SK-N-SH (cell line): ENCODE measurements at regions not wholly inside any gene's neighbourhood (a gene's known extent, or its start where the extent isn't known, plus 50 kb on each side); places are given as distances from the start of the nearest gene placed in this dataset.

Experiments
- CHD2 ChIP-seq: fragments of 150-350 bp; IDR thresholded peaks from 2 replicates; pipeline ENCODE4 v1.6.1; 2018; ENCODE audit warnings: low read length; ENCODE audit not compliant: partially characterized antibody
- EP300 ChIP-seq, 2 experiments: IDR thresholded peaks; 2 replicates each; pipeline versions ENCODE4 v1.4.0 to v1.6.1; 2012; ENCODE audit warnings: borderline replicate concordance in 1 of 2, low read depth in 1 of 2, low read length in 1 of 2
- EZH2phosphoT487 ChIP-seq: fragments of 200-600 bp; sonication (generic); IDR thresholded peaks from 2 replicates; pipeline ENCODE4 v1.6.1; 2017; ENCODE audit warnings: low read depth, mixed run types, mild to moderate bottlenecking, antibody characterized with exemption, moderate library complexity, borderline replicate concordance
- MXI1 ChIP-seq: IDR thresholded peaks from 2 replicates; pipeline ENCODE4 v1.6.1; 2012; ENCODE audit warnings: mild to moderate bottlenecking, low read depth, low read length, improper control_type of control experiment
- NRF1 ChIP-seq: IDR thresholded peaks from 2 replicates; pipeline ENCODE4 v1.6.1; 2012; ENCODE audit warnings: low read depth, mild to moderate bottlenecking, low read length
- POLR2AphosphoS5 ChIP-seq: IDR thresholded peaks from 2 replicates; pipeline ENCODE4 v1.6.1; 2012; ENCODE audit warnings: low read depth, low read length
- SMC3 ChIP-seq: IDR thresholded peaks from 2 replicates; pipeline ENCODE4 v1.6.1; 2012; ENCODE audit warnings: low read depth, low read length, improper control_type of control experiment
- TF ChIP-seq, protein P1 (sequence below): fragments of 200-600 bp; sonication (generic); IDR thresholded peaks from 2 replicates; pipeline ENCODE4 v1.6.1; 2017; ENCODE audit warnings: antibody characterized with exemption, mild to moderate bottlenecking, moderate library complexity
- TF ChIP-seq, protein P2 (sequence below): IDR thresholded peaks from 2 replicates; pipeline ENCODE4 v1.4.0; 2012; ENCODE audit warnings: low read depth

DNA sequence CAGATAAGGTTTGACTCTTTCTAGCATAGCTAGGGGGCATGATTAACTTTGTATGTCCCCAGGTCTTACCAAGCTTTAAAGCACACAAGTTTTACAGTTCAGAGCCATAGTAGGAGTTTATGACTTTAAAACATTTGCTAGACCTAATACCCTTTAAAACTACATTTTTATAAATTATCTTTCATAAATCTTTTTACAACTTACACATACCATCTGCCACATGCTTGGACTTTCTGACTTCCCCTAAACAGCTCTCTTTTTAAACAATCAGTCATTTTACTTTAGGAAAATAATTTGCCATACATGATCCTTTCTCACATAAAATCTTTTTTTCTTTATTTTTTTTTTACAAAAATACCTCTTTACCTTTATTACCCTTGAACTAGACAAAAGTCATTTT lies 735.3 kb upstream of the CADM2 start:
- TF ChIP-seq SMC3 (no peak), EP300 (IDR thresholded peaks at IDR 0.05; ENCODE audit: borderline replicate concordance in 1 of 2, low read depth in 1 of 2, low read length in 1 of 2) (no peak), MXI1 (no peak), POLR2AphosphoS5 (no peak), CHD2 (no peak), EZH2phosphoT487 (no peak), NRF1 (no peak)
- TF ChIP-seq, protein P1, sequence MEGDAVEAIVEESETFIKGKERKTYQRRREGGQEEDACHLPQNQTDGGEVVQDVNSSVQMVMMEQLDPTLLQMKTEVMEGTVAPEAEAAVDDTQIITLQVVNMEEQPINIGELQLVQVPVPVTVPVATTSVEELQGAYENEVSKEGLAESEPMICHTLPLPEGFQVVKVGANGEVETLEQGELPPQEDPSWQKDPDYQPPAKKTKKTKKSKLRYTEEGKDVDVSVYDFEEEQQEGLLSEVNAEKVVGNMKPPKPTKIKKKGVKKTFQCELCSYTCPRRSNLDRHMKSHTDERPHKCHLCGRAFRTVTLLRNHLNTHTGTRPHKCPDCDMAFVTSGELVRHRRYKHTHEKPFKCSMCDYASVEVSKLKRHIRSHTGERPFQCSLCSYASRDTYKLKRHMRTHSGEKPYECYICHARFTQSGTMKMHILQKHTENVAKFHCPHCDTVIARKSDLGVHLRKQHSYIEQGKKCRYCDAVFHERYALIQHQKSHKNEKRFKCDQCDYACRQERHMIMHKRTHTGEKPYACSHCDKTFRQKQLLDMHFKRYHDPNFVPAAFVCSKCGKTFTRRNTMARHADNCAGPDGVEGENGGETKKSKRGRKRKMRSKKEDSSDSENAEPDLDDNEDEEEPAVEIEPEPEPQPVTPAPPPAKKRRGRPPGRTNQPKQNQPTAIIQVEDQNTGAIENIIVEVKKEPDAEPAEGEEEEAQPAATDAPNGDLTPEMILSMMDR = no peak
- TF ChIP-seq, protein P2, sequence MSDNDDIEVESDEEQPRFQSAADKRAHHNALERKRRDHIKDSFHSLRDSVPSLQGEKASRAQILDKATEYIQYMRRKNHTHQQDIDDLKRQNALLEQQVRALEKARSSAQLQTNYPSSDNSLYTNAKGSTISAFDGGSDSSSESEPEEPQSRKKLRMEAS = no peak
